Activated CD4-positive, alpha-beta T cell treated with anti-CD3 and anti-CD28 coated beads for 4 hours (primary cell): ENCODE measurements at regions not wholly inside any gene's neighbourhood (a gene's known extent, or its start where the extent isn't known, plus 50 kb on each side); places are given as distances from the start of the nearest gene placed in this dataset.

Experiments
- DNase-seq, 2 donors: peaks; one replicate each; pipeline ENCODE4 v3.0.0-alpha.2; 2020

GRCh38 chr4:10740251-10740650 is 55.7 kb upstream of the CLNK start:
- no peak for DNase-seq

GRCh38 chr4:10738826-10739489 is 54.4 kb upstream of the CLNK start:
- no peak for DNase-seq

DNA sequence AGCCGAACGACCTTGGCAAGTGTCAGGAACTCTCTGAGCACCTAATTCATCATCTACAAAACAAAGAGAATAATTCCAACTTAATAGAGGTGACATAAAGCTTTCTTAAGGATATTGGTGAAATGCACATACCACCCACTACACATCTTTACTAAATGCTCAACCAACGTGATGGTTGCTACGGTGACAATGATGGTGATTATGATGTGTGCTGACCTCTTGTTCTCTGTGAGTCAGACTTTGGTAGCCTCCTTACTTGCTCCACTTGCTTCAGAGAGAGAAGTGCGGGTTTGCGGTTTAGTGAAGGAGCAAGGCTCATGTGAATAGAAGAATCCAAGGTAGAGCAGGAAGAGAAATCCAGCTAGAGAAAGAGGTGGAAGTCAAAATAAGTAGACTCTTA is 52.8 kb upstream of the CLNK start:
- no peak for DNase-seq

- DNase-seq = no peak
These were observed 52.3 kb upstream of the CLNK start for GRCh38 chr4:10736895-10737294.

DNA sequence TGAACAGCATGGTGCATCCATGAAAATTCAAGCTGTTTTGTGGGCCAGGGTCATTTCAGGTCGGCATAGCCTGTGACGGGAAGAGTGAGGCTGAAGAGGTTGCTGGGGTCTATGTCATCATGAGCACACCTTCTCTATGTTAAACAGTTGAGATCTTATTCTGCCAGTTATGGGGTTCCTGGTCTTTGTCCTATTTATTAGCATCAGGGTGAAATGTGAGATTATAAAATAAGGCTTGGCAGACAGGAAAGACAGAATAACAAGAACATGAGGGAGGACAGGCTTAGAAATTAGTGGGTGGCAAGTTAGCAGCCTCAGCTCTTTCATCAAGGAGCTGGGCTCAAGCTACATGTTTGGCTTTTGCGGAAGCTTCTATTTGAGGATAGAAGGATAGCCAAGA is 51.7 kb upstream of the CLNK start:
- no peak for DNase-seq

DNA sequence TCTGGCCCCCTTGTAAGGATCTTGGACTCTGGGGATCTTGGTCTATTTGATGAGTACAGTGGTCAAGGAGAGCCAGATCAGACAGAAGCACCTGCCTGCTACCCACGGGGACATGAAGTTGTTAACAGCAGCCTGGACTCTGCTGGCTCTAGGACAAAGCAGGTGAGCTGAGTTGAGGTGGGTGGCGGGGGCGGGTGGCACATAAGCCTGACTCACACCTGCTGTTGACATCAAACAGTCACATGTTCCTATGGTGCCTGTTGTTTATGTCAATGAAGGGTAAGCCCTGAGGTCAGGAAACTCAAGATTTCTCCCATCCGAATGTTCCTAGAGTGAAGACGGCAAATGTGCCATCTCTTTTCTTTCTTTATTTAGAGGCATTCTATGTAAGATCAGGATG is 50.1 kb upstream of the CLNK start:
- DNase-seq = peak in 1 of 2 donors; percentile 11
